NB4 (cell line): ENCODE measurements at regions not wholly inside any gene's neighbourhood (a gene's known extent, or its start where the extent isn't known, plus 50 kb on each side); places are given as distances from the start of the nearest gene placed in this dataset.

Source experiments
- CTCF ChIP-seq: IDR thresholded peaks from one replicate; pipeline ENCODE4 v1.5.1; 2012; ENCODE audit warnings: low read depth, low read length
- MAX ChIP-seq: IDR thresholded peaks from 2 replicates; pipeline ENCODE4 v1.6.1; 2011; ENCODE audit warnings: low read depth, low read length
- MYC ChIP-seq: IDR thresholded peaks from 2 replicates; pipeline ENCODE4 v1.6.1; 2011; ENCODE audit warnings: low read depth, low read length
- POLR2A ChIP-seq: IDR thresholded peaks from 2 replicates; pipeline ENCODE4 v1.6.1; 2011; ENCODE audit warnings: mild to moderate bottlenecking; ENCODE audit not compliant: insufficient read length; ENCODE audit errors: extremely low read depth

DNA sequence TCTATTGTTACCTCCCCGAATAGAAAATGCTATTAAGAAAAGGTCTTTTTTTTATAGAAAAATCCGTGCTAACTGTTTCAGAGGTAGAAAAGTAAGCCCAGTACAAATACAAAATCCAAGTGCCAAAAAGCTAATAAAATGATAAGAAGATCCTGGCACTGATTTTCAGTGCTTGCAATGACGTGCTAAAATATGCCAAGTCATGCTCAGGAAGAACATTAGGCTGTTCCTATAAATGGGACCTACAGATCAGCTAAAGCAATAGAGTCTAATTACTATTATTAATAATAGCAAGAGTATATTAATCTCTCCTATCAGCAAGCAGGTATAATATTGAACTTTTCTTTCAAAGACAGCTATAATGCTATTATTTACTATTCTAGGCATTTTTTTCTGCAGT, 305.8 kb downstream of the PPARGC1A start:
- TF ChIP-seq POLR2A (no peak), CTCF (no peak), MYC (no peak), MAX (no peak)
